Epithelial cell of esophagus (primary cell): ENCODE measurements at regions not wholly inside any gene's neighbourhood (a gene's known extent, or its start where the extent isn't known, plus 50 kb on each side); places are given as distances from the start of the nearest gene placed in this dataset.
A peak's percentile ranks its signal among the peaks of the same experiment; 100 is the strongest.

Experiments used
- DNase-seq: peaks from one replicate; pipeline ENCODE4 v3.0.0; 2010; ENCODE audit warnings: low read depth
- H3K4me3 ChIP-seq: 2 replicates; pipeline ENCODE4 v1.5.1; 2011; ENCODE audit warnings: mild to moderate bottlenecking, low read length, control low read depth
- TF ChIP-seq, protein P1 (sequence below): IDR thresholded peaks from 2 replicates; pipeline ENCODE4 v1.5.1; 2011; ENCODE audit warnings: low read depth, mild to moderate bottlenecking, low read length, control low read depth, inconsistent platforms; ENCODE audit not compliant: insufficient read depth; ENCODE audit errors: missing control alignments

DNA sequence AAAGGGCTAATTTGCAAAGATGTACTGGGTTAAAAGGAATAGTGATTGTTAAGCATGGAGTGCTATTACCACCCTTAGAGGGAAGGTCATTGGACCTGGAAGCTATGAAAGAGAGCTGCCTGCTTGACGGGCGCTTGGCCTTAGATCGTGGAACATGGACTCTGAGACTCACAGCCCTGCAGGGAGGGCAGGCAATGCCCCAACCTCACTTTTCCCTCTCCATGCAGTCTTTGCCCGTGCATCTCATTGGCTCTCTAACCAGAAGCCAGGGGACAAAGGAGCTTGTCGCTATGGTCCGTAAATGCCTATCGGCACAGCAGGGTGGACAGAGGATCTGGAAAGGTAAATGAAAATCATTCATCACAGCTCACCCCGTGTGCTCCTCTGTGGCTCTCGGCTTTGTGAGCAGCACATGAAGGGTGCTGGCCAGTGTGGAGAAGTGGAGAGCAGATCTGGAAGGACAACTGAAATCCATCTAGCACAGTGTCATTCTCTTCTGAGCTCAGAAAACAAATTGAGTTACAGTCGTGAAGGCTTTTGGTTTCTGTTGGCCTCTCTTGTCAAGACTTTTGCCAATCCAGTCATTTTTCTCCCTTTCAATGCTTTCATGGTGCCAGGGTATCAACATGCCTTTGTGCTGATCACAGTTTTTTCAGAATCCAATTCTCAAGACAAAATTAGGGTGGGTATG lies 186.2 kb downstream of the SNX18 start:
- no peak overlapping the region for H3K4me3 ChIP-seq

DNA sequence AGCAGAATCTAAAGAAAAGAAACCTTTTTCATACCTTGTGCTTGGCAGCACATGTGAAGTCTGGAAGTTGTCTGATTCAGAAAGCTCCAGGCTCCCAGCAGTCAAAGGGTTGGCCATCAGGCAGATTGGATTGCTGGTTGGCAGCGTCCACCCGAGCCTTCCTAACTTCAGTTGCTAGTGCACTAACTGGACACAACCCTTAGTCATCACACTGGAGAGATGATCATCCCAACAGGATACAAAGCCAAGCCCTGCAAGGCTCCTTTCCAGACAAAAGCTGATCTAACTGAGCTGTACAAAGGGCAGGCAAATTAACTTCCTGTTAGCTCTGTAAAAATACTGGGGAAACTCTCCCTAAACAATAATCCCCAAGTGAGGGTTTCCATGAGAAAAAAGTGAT lies 185.6 kb downstream of the SNX18 start:
- no peak overlapping the region for H3K4me3 ChIP-seq
- TF ChIP-seq, protein P1, sequence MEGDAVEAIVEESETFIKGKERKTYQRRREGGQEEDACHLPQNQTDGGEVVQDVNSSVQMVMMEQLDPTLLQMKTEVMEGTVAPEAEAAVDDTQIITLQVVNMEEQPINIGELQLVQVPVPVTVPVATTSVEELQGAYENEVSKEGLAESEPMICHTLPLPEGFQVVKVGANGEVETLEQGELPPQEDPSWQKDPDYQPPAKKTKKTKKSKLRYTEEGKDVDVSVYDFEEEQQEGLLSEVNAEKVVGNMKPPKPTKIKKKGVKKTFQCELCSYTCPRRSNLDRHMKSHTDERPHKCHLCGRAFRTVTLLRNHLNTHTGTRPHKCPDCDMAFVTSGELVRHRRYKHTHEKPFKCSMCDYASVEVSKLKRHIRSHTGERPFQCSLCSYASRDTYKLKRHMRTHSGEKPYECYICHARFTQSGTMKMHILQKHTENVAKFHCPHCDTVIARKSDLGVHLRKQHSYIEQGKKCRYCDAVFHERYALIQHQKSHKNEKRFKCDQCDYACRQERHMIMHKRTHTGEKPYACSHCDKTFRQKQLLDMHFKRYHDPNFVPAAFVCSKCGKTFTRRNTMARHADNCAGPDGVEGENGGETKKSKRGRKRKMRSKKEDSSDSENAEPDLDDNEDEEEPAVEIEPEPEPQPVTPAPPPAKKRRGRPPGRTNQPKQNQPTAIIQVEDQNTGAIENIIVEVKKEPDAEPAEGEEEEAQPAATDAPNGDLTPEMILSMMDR = no peak
- peak; percentile 58 for DNase-seq

More for the DNA sequence above, 186.2 kb downstream of the SNX18 start:
- TF ChIP-seq, protein P1 = no peak
- no peak for DNase-seq

DNA sequence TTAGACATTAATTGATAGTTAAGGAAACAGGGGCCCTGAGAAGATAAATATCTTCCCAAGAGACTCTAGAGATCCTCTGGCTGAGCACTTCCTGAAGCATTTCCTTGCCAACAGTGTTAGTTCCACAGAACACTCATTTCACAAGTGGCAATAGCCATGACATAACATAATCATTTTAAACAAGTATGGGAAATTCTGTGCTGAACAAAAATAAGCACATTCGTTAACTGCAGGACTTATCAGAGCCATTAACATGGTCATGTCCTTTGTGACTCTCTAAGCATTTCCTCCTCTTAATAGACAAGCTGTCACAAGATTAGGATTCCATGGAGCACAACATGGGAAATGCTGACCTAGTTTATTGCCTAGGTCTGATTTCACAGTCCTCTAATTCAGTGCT lies 184.9 kb downstream of the SNX18 start:
- TF ChIP-seq, protein P1 = no peak
- no peak for DNase-seq
- no peak overlapping the region for H3K4me3 ChIP-seq

DNA sequence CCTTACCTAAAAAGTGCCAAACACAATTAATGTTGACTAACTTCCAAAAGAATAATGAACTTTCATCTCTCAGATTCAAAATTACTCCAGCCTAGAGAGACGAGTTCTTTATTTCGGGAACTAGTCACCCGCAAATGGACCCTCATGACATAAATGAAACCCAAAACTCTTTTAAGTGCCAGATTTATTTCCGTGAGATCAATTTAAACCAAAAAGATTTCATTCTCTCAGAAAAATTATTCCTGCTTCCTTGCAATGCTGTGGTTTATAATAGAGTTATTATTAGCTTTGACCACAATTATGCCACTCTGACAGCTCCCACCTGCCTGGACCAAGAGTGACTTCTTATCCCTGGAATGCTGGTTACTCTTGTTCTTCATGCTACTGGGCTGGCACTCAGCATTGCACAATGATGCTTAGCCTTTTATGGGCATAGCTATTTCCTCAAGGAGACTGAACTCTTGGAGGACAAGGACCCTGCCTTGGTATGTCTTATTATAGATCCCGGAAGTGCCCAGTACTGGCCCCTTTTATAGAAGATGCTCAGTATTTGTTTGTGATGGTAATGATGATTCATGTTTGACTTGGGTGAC lies 183.5 kb downstream of the SNX18 start:
- TF ChIP-seq, protein P1 = no peak
- peak; percentile 98 for DNase-seq
- H3K4me3 ChIP-seq = no peak overlapping the region

DNA sequence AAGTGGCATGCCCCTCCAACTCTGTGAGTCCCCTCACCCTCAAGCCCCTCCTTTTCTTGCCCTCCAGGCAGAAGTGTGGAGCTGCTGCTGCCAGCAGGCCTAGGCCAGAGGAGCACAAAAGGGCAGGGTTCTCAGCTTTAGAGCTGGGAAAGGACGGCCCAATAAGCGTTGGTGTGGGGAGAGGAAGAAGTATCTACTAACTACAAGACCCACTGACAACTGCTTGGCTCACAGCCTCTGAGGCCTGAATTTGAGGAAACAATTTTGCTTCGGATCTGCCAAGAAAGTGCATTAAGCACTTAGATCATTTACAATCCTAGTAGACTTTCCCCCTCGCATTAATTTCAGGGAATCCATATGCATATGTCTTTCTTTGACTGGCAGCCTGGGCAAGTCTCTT lies 179.4 kb downstream of the SNX18 start:
- DNase-seq = no peak
- TF ChIP-seq, protein P1 = no peak
- H3K4me3 ChIP-seq = no peak overlapping the region

DNA sequence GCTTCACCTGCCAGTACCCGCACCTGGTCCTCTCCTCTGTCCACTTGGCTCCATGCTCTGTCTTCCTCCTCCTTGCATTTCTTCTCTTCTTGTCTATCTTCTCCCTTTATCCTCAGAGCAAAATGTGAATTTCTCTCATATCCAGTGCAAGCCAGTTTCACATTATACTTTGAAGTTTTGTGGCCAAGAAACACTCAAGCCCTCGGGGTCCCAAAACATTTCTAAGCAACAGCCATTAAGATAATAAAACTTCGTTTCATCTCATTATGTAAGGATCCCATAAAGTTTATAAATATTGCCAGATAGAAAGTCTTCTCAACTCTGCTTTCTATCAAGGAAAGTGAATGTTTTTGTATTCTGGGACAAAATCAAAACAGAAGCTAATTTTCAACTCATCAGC lies 178.8 kb downstream of the SNX18 start:
- DNase-seq = no peak
- TF ChIP-seq, protein P1 = no peak
- no peak overlapping the region for H3K4me3 ChIP-seq

DNA sequence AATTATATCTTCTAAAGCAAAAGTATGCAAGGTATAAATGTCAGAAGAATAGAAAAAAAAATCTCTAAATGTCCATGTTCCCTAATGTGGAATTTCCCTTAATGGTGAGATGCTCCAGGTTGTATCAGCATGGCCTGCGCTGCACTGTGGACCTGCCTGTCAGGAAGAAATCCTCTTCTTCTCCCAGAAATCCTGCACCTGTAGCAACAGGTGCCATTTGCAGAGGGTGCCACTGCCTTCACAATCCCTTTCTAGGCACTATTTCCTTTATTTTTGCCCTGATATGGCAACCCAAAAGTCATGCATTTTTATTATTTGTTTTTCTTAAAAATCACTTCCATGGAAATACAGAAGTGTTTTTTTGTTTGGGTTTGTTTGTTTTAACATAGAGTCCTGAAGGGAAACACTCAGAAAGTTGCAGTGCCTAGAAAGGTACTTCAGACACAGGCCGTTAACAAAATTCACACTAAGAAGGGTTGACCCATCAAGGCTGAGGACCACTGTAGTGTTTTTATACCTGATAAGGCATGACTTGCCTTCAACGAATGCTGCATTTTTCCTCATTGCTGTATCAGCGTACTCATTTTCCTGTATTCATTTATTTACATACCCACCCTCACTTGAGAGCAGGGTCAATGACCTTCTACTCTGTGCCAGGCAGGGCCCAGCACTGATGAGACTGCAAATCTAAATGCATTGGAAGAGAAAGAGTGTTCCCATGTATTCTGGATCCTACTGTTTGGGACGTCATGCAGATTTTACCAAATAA lies 177.8 kb downstream of the SNX18 start:
- TF ChIP-seq, protein P1 = no peak
- no peak for DNase-seq
- no peak overlapping the region for H3K4me3 ChIP-seq
